ENCODE measurements at regions not wholly inside any gene's neighbourhood (a gene's known extent, or its start where the extent isn't known, plus 50 kb on each side); places are given as distances from the start of the nearest gene placed in this dataset.

DNA sequence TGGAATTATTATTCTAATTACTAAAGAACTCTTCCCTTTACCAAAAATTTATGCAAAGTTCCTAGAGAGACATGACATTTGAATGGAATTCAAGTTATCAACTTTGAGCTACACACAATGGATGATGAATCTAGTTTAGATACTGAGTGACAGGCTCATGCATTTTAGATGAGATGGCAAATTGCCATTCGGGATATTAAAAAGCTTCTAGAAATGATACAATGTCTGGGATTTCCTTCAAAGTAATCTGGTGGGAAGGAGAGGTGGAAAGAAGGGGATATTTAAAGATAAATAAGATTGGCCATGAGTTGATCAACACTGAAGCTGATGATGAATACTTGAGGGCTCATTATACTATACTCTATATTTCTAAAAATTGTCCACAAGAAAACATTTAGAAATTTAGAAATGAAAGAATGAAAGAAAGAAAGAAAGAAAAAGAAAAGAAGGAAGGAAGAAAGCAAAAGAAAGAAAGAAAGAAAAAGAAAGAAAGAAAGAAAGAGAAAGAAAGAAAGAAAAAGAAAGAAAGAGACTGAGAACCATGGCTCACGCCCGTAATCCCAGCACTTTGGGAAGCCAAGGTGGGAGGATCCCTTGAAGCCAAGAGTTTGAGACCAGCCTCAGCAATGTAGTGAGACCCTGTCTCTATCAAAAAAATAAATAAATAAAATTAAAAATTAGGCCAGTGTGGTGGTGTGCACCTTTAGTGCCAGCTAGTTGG, 62.6 kb upstream of the NEDD4L start:
- no peak for DNase-seq (ENCODE audit: low spot score)
- in situ Hi-C loops (cut with MboI; ENCODE audit: low pct_unique_long_range_greater_than_20kb, low sequenced_read_pairs, unreplicated experiment): no loop called here
- TF ChIP-seq CTCF (IDR thresholded peaks at IDR 0.05; ENCODE audit: extremely low read depth, insufficient read depth, missing control alignments): no peak

DNA sequence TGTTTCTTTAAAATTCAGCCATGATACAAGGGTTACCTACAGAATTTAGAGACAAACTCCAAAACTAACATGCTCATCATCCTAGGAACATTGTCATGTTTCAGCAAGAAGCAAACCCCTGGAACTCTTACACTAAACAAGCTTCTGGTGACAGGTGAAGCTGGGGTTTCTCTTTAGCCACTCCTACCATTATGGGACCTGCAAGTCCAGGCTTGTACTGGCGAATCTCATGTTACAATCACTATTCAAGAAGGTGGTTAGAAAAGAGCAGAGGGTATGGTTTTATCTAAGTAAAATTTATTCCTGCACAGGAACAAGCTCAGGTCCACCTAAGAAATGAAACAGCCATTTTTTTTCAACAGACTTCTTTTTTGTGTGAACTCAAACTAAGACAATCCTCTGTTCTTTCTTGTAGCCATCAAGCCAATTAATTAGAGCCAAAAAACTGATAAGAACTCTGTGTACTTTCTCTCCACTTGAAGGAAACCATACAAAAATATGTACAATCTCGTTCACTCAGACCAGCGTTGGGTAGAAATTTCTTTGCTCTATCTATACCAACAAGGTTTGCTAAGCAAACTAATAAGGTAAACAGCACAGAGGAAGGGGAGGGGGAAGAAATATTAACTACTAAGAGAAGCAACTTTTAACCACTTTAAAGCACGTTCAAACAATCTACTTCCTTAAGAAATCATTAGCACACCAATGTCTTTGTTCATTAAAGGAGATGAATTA, 63.3 kb upstream of the NEDD4L start:
- no peak for DNase-seq (ENCODE audit: low spot score)
- no peak for TF ChIP-seq CTCF (IDR thresholded peaks at IDR 0.05; ENCODE audit: extremely low read depth, insufficient read depth, missing control alignments)
- in situ Hi-C loops (cut with MboI; ENCODE audit: low pct_unique_long_range_greater_than_20kb, low sequenced_read_pairs, unreplicated experiment): no loop called here

DNA sequence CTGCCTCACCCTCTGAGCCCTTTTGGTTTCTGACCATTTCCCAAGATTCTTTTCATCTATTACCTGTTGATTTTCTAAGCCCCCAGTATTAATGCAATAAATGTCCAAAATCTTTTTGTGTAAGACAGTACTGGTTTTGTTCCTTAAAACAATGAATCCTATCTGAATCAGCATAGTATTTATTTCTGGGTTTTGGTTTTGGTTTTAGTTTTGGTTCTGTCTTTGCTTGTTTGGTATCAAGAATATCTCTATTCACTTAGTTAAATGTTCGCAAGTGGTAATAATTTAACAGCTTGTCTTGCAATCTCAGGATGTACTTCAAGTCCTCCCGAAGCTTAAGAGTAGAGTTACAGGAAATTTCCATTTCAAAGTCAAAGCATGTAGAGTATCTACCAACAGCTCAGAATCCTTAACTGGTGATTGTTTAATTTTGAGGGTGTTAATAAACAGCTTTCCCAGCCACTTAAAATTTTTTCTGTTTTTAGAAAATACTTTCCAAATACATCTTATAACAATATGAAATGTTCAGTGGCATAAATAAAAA, 67.7 kb upstream of the NEDD4L start:
- no peak for DNase-seq (ENCODE audit: low spot score)
- in situ Hi-C loops (cut with MboI; ENCODE audit: low pct_unique_long_range_greater_than_20kb, low sequenced_read_pairs, unreplicated experiment): no loop called here
- no peak for TF ChIP-seq CTCF (IDR thresholded peaks at IDR 0.05; ENCODE audit: extremely low read depth, insufficient read depth, missing control alignments)

- DNase-seq (ENCODE audit: low spot score): no peak
- no peak for TF ChIP-seq CTCF (IDR thresholded peaks at IDR 0.05; ENCODE audit: extremely low read depth, insufficient read depth, missing control alignments)
- in situ Hi-C loops (cut with MboI; ENCODE audit: low pct_unique_long_range_greater_than_20kb, low sequenced_read_pairs, unreplicated experiment): no loop called here
Observed at GRCh38 chr18:57975805-57976204, 68.2 kb upstream of the NEDD4L start.

GRCh38 chr18:57974585-57975265, 69.3 kb upstream of the NEDD4L start:
- no peak for DNase-seq (ENCODE audit: low spot score)
- in situ Hi-C loops (cut with MboI; ENCODE audit: low pct_unique_long_range_greater_than_20kb, low sequenced_read_pairs, unreplicated experiment): no loop called here
- TF ChIP-seq CTCF (IDR thresholded peaks at IDR 0.05; ENCODE audit: extremely low read depth, insufficient read depth, missing control alignments): no peak

GRCh38 chr18:57973889-57974288, 70.1 kb upstream of the NEDD4L start:
- no peak for TF ChIP-seq CTCF (IDR thresholded peaks at IDR 0.05; ENCODE audit: extremely low read depth, insufficient read depth, missing control alignments)
- in situ Hi-C loops (cut with MboI; ENCODE audit: low pct_unique_long_range_greater_than_20kb, low sequenced_read_pairs, unreplicated experiment): no loop called here

More at GRCh38 chr18:57973889-57974288, 70.1 kb upstream of the NEDD4L start:
- DNase-seq (ENCODE audit: low spot score): no peak

Measured in GM13977 (cell line).